ENCODE measurements at regions not wholly inside any gene's neighbourhood (a gene's known extent, or its start where the extent isn't known, plus 50 kb on each side); places are given as distances from the start of the nearest gene placed in this dataset.

GRCh38 chr3:25304916-25305315, 123.1 kb upstream of the RARB start:
- H3K4me3 ChIP-seq (ENCODE audit: low read depth, low read length), result no peak overlapping the region
- H3K36me3 ChIP-seq (ENCODE audit: control insufficient read depth, insufficient read depth, low read length), result no peaks in the 10 kb centered on the region
- H3K27ac ChIP-seq (ENCODE audit: low read depth, low read length), result no peak overlapping the region
- H3K4me1 ChIP-seq (ENCODE audit: control insufficient read depth, insufficient read depth, low read length), result 0 out of 2 replicates have a peak, but pooled peaks cover 3% of the 10 kb centered on the region
- no peaks in the 10 kb centered on the region for H3K9me3 ChIP-seq (ENCODE audit: control insufficient read depth, insufficient read depth, low read length)
- no peak overlapping the region for H3K9ac ChIP-seq (ENCODE audit: low read depth, low read length)
- no peaks in the 10 kb centered on the region for H3K27me3 ChIP-seq (ENCODE audit: control insufficient read depth, insufficient read depth, low read length)

GRCh38 chr3:25306066-25306465, 122.0 kb upstream of the RARB start:
- Histone ChIP-seq H3K27ac (ENCODE audit: low read depth, low read length) (no peak overlapping the region), H3K4me3 (ENCODE audit: low read depth, low read length) (no peak overlapping the region), H3K9ac (ENCODE audit: low read depth, low read length) (no peak overlapping the region), H3K9me3 (ENCODE audit: control insufficient read depth, insufficient read depth, low read length) (no peaks in the 10 kb centered on the region), H3K4me1 (ENCODE audit: control insufficient read depth, insufficient read depth, low read length) (0 out of 2 replicates have a peak, but pooled peaks cover 3% of the 10 kb centered on the region), H3K27me3 (ENCODE audit: control insufficient read depth, insufficient read depth, low read length) (no peaks in the 10 kb centered on the region), H3K36me3 (ENCODE audit: control insufficient read depth, insufficient read depth, low read length) (no peaks in the 10 kb centered on the region)

GRCh38 chr3:25306705-25307104, 121.4 kb upstream of the RARB start:
- Histone ChIP-seq H3K9ac (ENCODE audit: low read depth, low read length) (no peak overlapping the region), H3K27me3 (ENCODE audit: control insufficient read depth, insufficient read depth, low read length) (no peaks in the 10 kb centered on the region), H3K36me3 (ENCODE audit: control insufficient read depth, insufficient read depth, low read length) (no peaks in the 10 kb centered on the region), H3K9me3 (ENCODE audit: control insufficient read depth, insufficient read depth, low read length) (no peaks in the 10 kb centered on the region), H3K4me3 (ENCODE audit: low read depth, low read length) (no peak overlapping the region), H3K27ac (ENCODE audit: low read depth, low read length) (no peak overlapping the region), H3K4me1 (ENCODE audit: control insufficient read depth, insufficient read depth, low read length) (0 out of 2 replicates have a peak, but pooled peaks cover 3% of the 10 kb centered on the region)

GRCh38 chr3:25313286-25313685, 114.8 kb upstream of the RARB start:
- Histone ChIP-seq H3K9me3 (ENCODE audit: control insufficient read depth, insufficient read depth, low read length) (no peaks in the 10 kb centered on the region), H3K4me3 (ENCODE audit: low read depth, low read length) (no peak overlapping the region), H3K9ac (ENCODE audit: low read depth, low read length) (no peak overlapping the region), H3K27me3 (ENCODE audit: control insufficient read depth, insufficient read depth, low read length) (no peaks in the 10 kb centered on the region), H3K27ac (ENCODE audit: low read depth, low read length) (no peak overlapping the region), H3K4me1 (ENCODE audit: control insufficient read depth, insufficient read depth, low read length) (no peaks in the 10 kb centered on the region), H3K36me3 (ENCODE audit: control insufficient read depth, insufficient read depth, low read length) (no peaks in the 10 kb centered on the region)

- H3K9ac ChIP-seq (ENCODE audit: low read depth, low read length), result no peak overlapping the region
- H3K4me3 ChIP-seq (ENCODE audit: low read depth, low read length), result no peak overlapping the region
- peaks cover 12% of the 10 kb centered on the region for H3K4me1 ChIP-seq (ENCODE audit: control insufficient read depth, insufficient read depth, low read length)
- H3K9me3 ChIP-seq (ENCODE audit: control insufficient read depth, insufficient read depth, low read length), result no peaks in the 10 kb centered on the region
- H3K36me3 ChIP-seq (ENCODE audit: control insufficient read depth, insufficient read depth, low read length), result no peaks in the 10 kb centered on the region
- no peaks in the 10 kb centered on the region for H3K27me3 ChIP-seq (ENCODE audit: control insufficient read depth, insufficient read depth, low read length)
- H3K27ac ChIP-seq (ENCODE audit: low read depth, low read length), result no peak overlapping the region
These were observed 103.0 kb upstream of the RARB start for GRCh38 chr3:25324954-25325655.

- Histone ChIP-seq H3K36me3 (ENCODE audit: control insufficient read depth, insufficient read depth, low read length) (no peaks in the 10 kb centered on the region), H3K27me3 (ENCODE audit: control insufficient read depth, insufficient read depth, low read length) (no peaks in the 10 kb centered on the region), H3K9me3 (ENCODE audit: control insufficient read depth, insufficient read depth, low read length) (no peaks in the 10 kb centered on the region), H3K4me1 (ENCODE audit: control insufficient read depth, insufficient read depth, low read length) (no peaks in the 10 kb centered on the region), H3K4me3 (ENCODE audit: low read depth, low read length) (no peak overlapping the region), H3K27ac (ENCODE audit: low read depth, low read length) (no peak overlapping the region), H3K9ac (ENCODE audit: low read depth, low read length) (no peak overlapping the region)
These were observed 92.7 kb upstream of the RARB start for GRCh38 chr3:25335356-25335755.

GRCh38 chr3:25338158-25338725, 89.8 kb upstream of the RARB start:
- no peaks in the 10 kb centered on the region for H3K9me3 ChIP-seq (ENCODE audit: control insufficient read depth, insufficient read depth, low read length)
- H3K9ac ChIP-seq (ENCODE audit: low read depth, low read length), result no peak overlapping the region
- H3K4me1 ChIP-seq (ENCODE audit: control insufficient read depth, insufficient read depth, low read length), result no peaks in the 10 kb centered on the region
- H3K36me3 ChIP-seq (ENCODE audit: control insufficient read depth, insufficient read depth, low read length), result no peaks in the 10 kb centered on the region
- H3K27me3 ChIP-seq (ENCODE audit: control insufficient read depth, insufficient read depth, low read length), result no peaks in the 10 kb centered on the region
- no peak overlapping the region for H3K27ac ChIP-seq (ENCODE audit: low read depth, low read length)
- no peak overlapping the region for H3K4me3 ChIP-seq (ENCODE audit: low read depth, low read length)

- Histone ChIP-seq H3K4me3 (ENCODE audit: low read depth, low read length) (no peak overlapping the region), H3K27me3 (ENCODE audit: control insufficient read depth, insufficient read depth, low read length) (no peaks in the 10 kb centered on the region), H3K36me3 (ENCODE audit: control insufficient read depth, insufficient read depth, low read length) (no peaks in the 10 kb centered on the region), H3K9ac (ENCODE audit: low read depth, low read length) (no peak overlapping the region), H3K27ac (ENCODE audit: low read depth, low read length) (no peak overlapping the region), H3K9me3 (ENCODE audit: control insufficient read depth, insufficient read depth, low read length) (no peaks in the 10 kb centered on the region), H3K4me1 (ENCODE audit: control insufficient read depth, insufficient read depth, low read length) (no peaks in the 10 kb centered on the region)
These were observed 88.8 kb upstream of the RARB start for GRCh38 chr3:25339225-25339624.

GRCh38 chr3:25344670-25345069, 83.4 kb upstream of the RARB start:
- H3K4me3 ChIP-seq (ENCODE audit: low read depth, low read length), result no peak overlapping the region
- no peaks in the 10 kb centered on the region for H3K27me3 ChIP-seq (ENCODE audit: control insufficient read depth, insufficient read depth, low read length)
- H3K9me3 ChIP-seq (ENCODE audit: control insufficient read depth, insufficient read depth, low read length), result no peaks in the 10 kb centered on the region
- H3K27ac ChIP-seq (ENCODE audit: low read depth, low read length), result no peak overlapping the region
- no peaks in the 10 kb centered on the region for H3K4me1 ChIP-seq (ENCODE audit: control insufficient read depth, insufficient read depth, low read length)
- H3K9ac ChIP-seq (ENCODE audit: low read depth, low read length), result no peak overlapping the region
- no peaks in the 10 kb centered on the region for H3K36me3 ChIP-seq (ENCODE audit: control insufficient read depth, insufficient read depth, low read length)

- Histone ChIP-seq H3K9ac (ENCODE audit: low read depth, low read length) (no peak overlapping the region), H3K36me3 (ENCODE audit: control insufficient read depth, insufficient read depth, low read length) (no peaks in the 10 kb centered on the region), H3K27ac (ENCODE audit: low read depth, low read length) (no peak overlapping the region), H3K27me3 (ENCODE audit: control insufficient read depth, insufficient read depth, low read length) (no peaks in the 10 kb centered on the region), H3K9me3 (ENCODE audit: control insufficient read depth, insufficient read depth, low read length) (no peaks in the 10 kb centered on the region), H3K4me1 (ENCODE audit: control insufficient read depth, insufficient read depth, low read length) (0 out of 2 replicates have a peak, but pooled peaks cover 3% of the 10 kb centered on the region), H3K4me3 (ENCODE audit: low read depth, low read length) (no peak overlapping the region)
These were observed 79.0 kb upstream of the RARB start for GRCh38 chr3:25349095-25349494.

GRCh38 chr3:25349828-25350724, 78.0 kb upstream of the RARB start:
- Histone ChIP-seq H3K27ac (ENCODE audit: low read depth, low read length) (no peak overlapping the region), H3K36me3 (ENCODE audit: control insufficient read depth, insufficient read depth, low read length) (no peaks in the 10 kb centered on the region), H3K4me3 (ENCODE audit: low read depth, low read length) (no peak overlapping the region), H3K27me3 (ENCODE audit: control insufficient read depth, insufficient read depth, low read length) (no peaks in the 10 kb centered on the region), H3K9me3 (ENCODE audit: control insufficient read depth, insufficient read depth, low read length) (no peaks in the 10 kb centered on the region), H3K9ac (ENCODE audit: low read depth, low read length) (no peak overlapping the region), H3K4me1 (ENCODE audit: control insufficient read depth, insufficient read depth, low read length) (0 out of 2 replicates have a peak, but pooled peaks cover 3% of the 10 kb centered on the region)
